ENCODE measurements at regions not wholly inside any gene's neighbourhood (a gene's known extent, or its start where the extent isn't known, plus 50 kb on each side); places are given as distances from the start of the nearest gene placed in this dataset.

DNA sequence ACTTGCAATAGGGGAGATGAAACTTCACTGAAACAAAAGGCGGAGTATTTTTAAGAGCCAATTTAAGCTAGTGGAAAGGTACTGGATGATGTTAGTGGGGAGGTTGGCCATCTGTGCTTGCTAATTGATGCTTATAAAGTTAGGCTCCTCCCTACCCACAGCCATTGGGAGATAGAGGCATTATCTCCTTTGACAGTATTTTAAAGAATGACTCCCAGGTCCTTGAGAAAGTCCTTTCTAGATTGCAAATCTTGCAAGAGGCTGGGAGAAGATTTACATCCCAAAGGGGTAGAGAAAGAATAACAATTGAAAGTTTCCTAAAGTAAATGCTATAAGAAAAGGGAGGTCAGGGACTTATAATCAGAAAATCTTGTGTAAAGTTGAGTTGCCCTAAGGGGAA, 282.6 kb downstream of the BRINP1 start:
- TF ChIP-seq EZH2 (IDR thresholded peaks at IDR 0.05; ENCODE audit: low read depth) (no peak), CTCF (conservative IDR thresholded peaks at IDR 0.05) (no peak)
